ENCODE measurements at regions not wholly inside any gene's neighbourhood (a gene's known extent, or its start where the extent isn't known, plus 50 kb on each side); places are given as distances from the start of the nearest gene placed in this dataset.

DNA sequence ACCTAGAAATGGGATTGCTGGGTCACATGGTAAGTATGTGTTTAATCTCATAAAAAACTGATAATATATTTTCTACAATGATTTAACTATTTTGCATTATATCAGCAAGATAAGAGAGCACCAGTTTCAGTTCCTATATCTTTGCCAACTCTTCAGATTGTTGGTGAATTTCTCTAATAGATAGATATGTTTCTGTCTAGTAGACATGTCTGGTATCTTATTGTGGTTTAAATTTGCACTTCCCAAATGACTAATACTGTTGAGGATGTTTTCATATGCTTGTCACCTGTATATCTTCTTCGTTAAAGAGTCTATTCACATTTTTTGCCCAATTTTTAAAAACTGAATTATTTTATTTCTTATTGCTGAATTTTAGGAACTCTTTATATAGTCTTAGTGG lies 113.8 kb upstream of the UXS1 start:
- TF ChIP-seq, protein P1, sequence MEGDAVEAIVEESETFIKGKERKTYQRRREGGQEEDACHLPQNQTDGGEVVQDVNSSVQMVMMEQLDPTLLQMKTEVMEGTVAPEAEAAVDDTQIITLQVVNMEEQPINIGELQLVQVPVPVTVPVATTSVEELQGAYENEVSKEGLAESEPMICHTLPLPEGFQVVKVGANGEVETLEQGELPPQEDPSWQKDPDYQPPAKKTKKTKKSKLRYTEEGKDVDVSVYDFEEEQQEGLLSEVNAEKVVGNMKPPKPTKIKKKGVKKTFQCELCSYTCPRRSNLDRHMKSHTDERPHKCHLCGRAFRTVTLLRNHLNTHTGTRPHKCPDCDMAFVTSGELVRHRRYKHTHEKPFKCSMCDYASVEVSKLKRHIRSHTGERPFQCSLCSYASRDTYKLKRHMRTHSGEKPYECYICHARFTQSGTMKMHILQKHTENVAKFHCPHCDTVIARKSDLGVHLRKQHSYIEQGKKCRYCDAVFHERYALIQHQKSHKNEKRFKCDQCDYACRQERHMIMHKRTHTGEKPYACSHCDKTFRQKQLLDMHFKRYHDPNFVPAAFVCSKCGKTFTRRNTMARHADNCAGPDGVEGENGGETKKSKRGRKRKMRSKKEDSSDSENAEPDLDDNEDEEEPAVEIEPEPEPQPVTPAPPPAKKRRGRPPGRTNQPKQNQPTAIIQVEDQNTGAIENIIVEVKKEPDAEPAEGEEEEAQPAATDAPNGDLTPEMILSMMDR (IDR thresholded peaks at IDR 0.05): no peak
- no peak for TF ChIP-seq POLR2A (IDR thresholded peaks at IDR 0.05)
